HG03354 (cell line): ENCODE measurements at regions not wholly inside any gene's neighbourhood (a gene's known extent, or its start where the extent isn't known, plus 50 kb on each side); places are given as distances from the start of the nearest gene placed in this dataset.
"Not testable (repeated sequence)": the region's sequence is repeated elsewhere in the genome, so short reads cannot be mapped to it uniquely, and the experiment has no call there.

Experiments used
- ATAC-seq: cut with Tn5 transposase; IDR thresholded peaks from one replicate; pipeline ENCODE4 v1.9.1; 2021; ENCODE audit warnings: mild to moderate bottlenecking; ENCODE audit not compliant: unreplicated experiment, poor library complexity, severe bottlenecking

- ATAC-seq: no peak
These were observed 205.0 kb upstream of the STAC start for GRCh38 chr3:36175113-36175812.

- ATAC-seq: no peak
These were observed 204.3 kb upstream of the STAC start for GRCh38 chr3:36175916-36176461.

DNA sequence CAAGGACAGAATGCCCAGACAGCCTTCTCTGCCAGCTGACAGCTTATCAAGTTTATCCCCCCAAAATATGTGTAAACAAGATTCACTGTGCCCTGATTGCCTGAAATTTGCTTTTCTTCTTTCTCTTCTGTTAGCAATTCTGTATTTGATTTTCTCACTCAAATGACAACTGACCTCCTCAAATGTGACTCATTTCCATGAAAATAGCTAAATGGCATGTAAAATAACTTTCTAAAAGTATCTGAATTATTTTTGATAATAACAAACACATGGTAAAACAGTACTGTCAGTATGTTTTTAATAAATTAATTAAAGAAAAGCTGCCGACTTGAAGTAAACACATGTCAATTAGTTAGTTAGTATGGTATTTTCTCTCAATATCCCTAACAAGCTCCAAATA is 202.3 kb upstream of the STAC start:
- no peak for ATAC-seq

GRCh38 chr3:36182024-36182423 is 198.3 kb upstream of the STAC start:
- ATAC-seq: no peak

DNA sequence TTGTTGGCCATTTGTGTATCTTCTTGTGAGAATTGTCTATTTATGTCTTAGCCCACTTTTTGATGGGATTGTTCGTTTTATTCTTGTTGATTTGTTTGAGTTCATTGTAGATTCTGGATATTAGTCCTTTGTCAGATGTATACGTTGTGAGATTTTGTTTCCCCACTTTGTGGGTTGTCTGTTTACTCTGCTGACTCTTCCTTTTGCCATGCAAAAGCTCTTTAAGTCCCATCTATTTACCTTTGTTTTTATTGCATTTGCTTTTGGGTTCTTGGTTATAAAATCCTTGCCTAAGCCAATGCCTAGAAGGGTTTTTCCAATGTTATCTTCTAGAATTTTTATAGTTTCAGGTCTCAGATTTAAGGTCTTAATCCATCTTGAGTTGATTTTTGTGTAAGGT is 193.1 kb upstream of the STAC start:
- not testable (repeated sequence) for ATAC-seq

- ATAC-seq: no peak
These were observed 187.4 kb upstream of the STAC start for GRCh38 chr3:36192901-36193300.

GRCh38 chr3:36193448-36193847 is 186.9 kb upstream of the STAC start:
- no peak for ATAC-seq

DNA sequence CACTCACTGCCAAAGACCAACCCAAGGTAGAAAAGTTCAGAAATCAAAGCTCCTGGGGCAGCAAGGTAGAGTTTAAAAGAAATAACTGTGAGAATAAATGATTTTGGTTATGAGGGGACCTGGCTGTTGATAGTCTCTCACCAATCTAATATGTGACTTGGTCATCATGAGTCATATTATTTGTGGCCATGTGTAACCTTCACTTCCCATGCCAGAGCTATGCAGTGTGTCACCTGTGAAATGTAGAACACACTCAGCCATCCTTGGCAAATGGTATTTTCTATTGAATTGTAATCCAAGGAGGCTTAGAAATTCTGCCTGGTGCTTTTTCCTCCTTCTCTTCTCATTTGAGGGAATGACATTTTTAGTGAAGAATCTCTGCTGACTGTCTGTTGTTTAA is 184.2 kb upstream of the STAC start:
- ATAC-seq: no peak

DNA sequence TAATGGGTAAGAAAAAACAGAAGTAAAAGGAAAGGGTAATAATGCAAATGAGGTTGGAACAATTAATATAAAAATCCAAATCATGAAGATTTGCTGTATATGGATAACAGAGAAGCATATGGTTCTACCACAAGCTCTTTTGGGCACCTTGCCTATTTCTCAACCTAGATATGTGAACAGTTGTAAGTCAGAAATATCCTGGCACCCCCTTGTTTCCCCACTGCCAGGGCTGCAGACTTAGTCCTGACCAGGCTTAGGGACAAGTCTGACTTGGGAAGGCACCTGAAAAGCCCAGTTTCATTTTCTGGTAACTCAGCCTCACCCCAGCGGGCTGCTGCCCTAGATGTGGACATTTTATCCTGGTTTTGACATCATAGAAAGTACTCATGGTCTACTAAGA is 183.2 kb upstream of the STAC start:
- no peak for ATAC-seq

DNA sequence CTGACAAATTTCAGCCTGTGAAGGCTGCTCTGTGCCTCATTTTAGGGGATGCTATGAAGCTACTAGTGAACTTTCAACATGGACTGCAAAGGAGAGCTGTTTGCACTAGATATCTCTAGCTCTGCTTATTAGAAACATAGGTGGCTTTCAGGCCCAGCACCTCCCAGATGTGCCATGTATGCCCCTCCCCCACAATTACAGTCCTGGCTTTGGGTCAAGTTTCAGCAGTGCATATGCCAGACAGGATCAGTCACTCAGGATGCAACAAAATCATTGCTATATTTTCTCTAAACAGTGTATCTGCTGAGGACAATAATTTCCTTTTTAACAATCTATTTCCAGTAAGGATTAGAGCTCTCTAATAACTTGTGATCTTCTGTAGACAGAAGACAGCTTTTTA is 178.8 kb upstream of the STAC start:
- ATAC-seq: no peak

DNA sequence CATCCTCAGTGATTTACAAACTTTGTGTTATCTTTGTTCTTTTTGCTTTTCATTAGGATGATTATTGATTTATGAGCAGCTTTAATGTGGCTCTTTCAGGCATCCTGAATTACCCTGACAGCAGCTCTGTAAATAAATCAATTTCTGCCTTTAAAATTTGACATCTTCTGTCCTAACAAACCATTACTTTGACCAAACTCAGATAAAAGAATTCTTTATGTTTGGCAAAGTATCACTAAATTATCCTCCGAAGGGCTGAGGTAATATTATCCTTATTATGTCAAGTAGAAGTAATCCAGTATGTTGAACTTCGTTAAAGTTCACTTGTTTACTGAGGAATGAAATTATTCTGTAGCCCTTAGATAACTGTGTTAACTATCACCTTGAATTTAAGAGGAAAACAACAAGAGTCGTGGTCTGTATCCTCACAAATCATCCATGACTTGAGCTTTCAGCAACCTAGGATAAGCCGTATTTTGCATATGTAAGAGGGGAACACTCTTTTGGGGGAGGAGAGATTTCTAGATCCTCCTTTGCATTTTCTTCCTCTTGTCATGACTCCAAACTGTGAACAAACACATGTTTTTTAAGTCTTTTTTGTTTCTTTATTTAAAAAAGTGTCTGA is 173.2 kb upstream of the STAC start:
- ATAC-seq: no peak

DNA sequence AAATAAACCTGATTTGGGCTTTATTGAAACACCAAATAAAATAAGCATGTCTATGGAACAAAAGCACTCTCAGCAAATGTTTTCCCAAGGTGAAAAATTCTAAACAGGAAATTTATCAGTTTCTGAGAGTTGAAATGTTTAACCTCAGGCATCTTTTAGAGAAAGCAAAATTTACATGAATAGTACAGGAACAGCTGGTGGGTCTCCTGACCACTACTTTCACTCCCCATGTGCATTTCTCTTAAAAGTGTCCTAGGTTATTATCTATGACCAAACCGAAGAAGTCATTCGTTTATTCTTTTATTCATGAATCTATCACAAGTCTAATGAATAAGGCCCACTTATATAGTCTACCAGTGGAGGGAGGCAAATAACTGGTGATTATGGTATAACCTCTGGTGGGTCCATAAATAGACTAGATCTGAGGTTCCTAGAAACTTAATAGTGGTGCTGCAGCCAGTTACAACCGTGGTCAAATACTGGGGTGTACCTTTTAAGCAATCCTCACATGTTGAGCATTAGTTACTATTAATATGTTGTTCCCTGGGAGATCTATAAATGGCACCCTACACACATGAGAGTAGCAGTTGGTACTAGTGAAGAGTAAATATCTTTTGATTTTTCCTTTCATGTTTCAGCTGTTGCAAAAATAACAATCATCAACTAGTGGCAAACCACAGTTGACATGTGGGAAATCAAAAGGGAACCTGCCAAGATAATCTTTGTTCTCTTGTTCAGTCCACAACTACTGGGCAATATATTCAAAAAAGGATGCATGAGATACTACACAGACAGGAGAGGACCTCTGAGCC is 169.3 kb upstream of the STAC start:
- ATAC-seq: peak; percentile 64

DNA sequence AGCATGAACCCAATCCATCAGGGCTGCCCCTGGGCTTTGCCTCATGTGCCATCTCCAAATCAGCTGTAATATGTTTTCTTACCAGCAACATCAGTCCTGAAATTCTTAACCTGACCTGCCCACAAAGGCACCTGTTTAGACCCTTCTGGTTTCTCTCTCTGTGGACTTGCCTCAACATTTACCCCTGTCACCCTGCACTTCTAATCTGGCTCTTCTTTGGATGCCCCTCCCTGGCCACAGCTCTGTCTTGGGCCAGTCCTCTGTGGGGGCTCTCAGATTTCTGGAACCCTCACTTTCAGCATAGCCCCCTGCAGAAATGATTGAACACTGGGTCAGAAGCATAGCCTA is 168.7 kb upstream of the STAC start:
- peak; percentile 47 for ATAC-seq

- no peak for ATAC-seq
These were observed 168.1 kb upstream of the STAC start for GRCh38 chr3:36212251-36212650.

- ATAC-seq: no peak
These were observed 165.8 kb upstream of the STAC start for GRCh38 chr3:36214460-36214859.

DNA sequence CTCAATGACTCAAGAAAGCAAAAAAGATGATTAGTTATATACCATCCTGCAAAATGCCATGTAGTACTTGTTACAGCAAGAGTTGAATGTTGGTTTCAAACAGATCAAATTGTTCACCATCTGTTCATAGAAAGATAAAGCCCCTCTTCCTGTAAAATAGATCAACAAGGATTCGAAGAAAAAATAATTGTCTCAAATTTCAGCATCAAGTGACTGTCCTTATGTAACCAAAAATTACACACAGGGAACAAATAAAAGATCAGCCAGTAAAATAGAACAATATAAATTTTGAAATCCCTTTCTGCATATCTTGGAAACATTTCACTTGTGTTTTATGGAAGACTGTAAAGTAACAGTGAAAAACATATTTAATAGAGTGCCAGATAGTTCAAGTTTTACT is 165.1 kb upstream of the STAC start:
- no peak for ATAC-seq

DNA sequence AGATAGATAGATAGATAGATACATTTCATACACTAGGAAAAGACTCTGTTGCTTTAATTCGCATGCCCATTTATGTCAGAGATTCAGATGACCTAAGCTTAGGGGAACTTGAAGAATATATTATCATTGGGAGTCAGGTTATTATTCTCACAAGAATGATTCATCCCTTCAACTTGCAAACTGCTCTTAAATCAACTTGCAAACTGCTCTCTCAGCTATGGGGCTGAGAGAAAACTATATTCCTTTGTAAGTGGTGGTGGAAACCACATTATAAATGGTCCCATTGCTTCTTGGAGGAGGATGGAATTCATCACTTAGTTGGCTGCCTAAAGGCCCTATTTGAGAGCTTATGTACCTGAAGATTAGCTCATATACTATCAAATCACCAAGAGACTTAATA is 160.9 kb upstream of the STAC start:
- ATAC-seq: no peak

- no peak for ATAC-seq
These were observed 160.1 kb upstream of the STAC start for GRCh38 chr3:36220173-36220572.

DNA sequence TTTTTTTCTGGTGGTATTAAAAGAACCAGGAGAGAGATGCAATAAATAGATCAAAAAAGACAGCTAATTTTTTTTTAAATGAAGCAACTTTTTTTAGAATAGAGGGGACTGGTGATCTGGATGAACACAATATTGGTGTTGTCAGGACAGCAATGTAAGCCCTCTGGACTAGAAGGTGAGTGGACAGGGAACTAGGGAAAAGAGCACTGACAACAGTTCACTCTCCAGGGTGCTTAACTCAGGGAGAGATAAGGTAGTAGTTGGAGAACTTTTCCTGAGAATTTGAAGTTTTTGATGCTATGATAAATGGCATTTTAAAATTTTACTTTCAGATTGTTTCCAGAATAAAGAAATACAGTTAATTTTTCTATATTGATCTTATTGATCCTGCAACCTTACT is 158.3 kb upstream of the STAC start:
- ATAC-seq: no peak

DNA sequence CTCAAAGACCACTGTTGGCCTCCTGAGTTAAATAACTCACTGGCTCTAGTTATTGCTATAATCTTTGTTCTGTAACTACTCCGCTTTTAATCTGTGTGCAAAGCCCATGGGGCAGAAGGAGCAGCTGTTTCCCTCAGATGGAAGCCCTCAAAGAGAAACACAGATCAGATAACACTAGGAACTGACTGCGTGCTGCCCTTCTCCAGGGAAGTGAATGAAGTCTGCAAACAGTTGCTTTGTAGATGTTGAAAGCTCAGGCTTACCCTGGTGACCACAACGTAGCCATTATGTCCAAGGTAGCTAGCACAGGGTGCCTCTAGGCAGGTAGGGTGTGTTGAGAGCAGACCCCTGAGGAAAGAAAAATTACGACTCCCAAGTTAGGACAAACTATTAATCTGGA is 152.3 kb upstream of the STAC start:
- no peak for ATAC-seq

DNA sequence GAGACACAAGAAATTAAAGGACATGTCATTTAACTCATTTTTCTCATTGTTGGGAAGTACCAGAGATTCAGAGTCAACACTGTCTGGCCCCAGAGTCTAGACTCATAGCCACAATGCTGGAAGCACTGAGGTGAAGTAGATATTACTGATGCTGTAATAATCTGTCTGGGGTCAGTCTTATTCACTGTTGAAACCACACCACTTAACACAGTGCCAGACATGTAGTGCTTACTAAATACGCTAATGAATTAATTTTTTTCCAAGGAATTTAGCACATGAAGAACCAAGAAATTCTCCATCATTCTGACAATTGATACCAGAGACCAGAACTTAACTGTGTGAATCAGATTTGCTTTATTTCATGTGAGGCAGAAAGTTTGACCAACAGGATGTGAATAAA is 150.8 kb upstream of the STAC start:
- no peak for ATAC-seq
